ENCODE measurements at regions not wholly inside any gene's neighbourhood (a gene's known extent, or its start where the extent isn't known, plus 50 kb on each side); places are given as distances from the start of the nearest gene placed in this dataset.

GRCh38 chr13:33933810-33934209, 115.9 kb downstream of the RFC3 start:
- H3K27ac ChIP-seq: no peak overlapping the region
- H3K36me3 ChIP-seq: no peaks in the 10 kb centered on the region
- intact Hi-C loops (cut with DNase I): loop anchor here (5.0 to 10.0 kb wide), 2 partner anchors 141 to 1223 kb away; no protein-coding TSS in a partner anchor
- no peaks in the 10 kb centered on the region for H3K27me3 ChIP-seq
- peaks cover 0 to 7% of the 10 kb centered on the region in 2 donors for H3K4me1 ChIP-seq
- WGBS, 2 donors: 92 to 94% methylated on average over 3 of the region's 3 CpGs
- H3K9me3 ChIP-seq: no peaks in the 10 kb centered on the region
- TF ChIP-seq, protein P1, sequence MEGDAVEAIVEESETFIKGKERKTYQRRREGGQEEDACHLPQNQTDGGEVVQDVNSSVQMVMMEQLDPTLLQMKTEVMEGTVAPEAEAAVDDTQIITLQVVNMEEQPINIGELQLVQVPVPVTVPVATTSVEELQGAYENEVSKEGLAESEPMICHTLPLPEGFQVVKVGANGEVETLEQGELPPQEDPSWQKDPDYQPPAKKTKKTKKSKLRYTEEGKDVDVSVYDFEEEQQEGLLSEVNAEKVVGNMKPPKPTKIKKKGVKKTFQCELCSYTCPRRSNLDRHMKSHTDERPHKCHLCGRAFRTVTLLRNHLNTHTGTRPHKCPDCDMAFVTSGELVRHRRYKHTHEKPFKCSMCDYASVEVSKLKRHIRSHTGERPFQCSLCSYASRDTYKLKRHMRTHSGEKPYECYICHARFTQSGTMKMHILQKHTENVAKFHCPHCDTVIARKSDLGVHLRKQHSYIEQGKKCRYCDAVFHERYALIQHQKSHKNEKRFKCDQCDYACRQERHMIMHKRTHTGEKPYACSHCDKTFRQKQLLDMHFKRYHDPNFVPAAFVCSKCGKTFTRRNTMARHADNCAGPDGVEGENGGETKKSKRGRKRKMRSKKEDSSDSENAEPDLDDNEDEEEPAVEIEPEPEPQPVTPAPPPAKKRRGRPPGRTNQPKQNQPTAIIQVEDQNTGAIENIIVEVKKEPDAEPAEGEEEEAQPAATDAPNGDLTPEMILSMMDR (IDR thresholded peaks at IDR 0.05): no peak
- no peak for TF ChIP-seq POLR2A (IDR thresholded peaks at IDR 0.05)
- H3K4me3 ChIP-seq (replicated peaks in 1 of 3): no peak overlapping the region
- no peak for DNase-seq

DNA sequence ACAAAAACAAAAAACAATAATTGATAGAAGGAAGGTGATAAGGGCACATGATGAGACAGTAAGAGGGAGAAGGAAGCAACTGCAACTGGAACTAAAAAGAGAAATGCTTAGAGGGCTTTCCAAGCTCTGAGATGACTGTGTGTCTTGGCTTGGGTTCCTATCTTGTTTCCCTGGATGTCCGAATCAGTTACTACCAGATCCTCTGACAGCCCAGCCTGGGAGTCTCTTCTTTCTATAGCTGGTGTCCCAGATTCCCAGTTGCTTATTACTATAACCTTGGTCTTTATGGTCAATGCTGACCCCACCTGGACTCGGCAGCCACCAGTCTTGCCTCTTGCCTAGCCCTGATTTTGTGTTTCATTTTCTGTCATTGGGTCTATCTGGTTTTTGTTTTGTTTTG, 116.4 kb downstream of the RFC3 start:
- Histone ChIP-seq H3K27me3 (no peaks in the 10 kb centered on the region), H3K36me3 (no peaks in the 10 kb centered on the region), H3K4me1 (peaks cover 0 to 7% of the 10 kb centered on the region in 2 donors), H3K4me3 (replicated peaks in 1 of 3) (no peak overlapping the region), H3K27ac (no peak overlapping the region), H3K9me3 (no peaks in the 10 kb centered on the region)
- TF ChIP-seq POLR2A (IDR thresholded peaks at IDR 0.05): no peak
- TF ChIP-seq, protein P1 (IDR thresholded peaks at IDR 0.05): no peak
- no peak for DNase-seq
- 78 to 82% methylated on average over 2 of the region's 2 CpGs for WGBS, 2 donors
- intact Hi-C loops (cut with DNase I): loop anchor here (5.0 to 10.0 kb wide), 2 partner anchors 140 to 1223 kb away; no protein-coding TSS in a partner anchor

GRCh38 chr13:33934951-33935371, 117.0 kb downstream of the RFC3 start:
- intact Hi-C loops (cut with DNase I): loop anchor here (5.0 to 10.0 kb wide), 2 partner anchors 140 to 1222 kb away; no protein-coding TSS in a partner anchor
- no peaks in the 10 kb centered on the region for H3K9me3 ChIP-seq
- H3K4me1 ChIP-seq: peaks cover 0 to 7% of the 10 kb centered on the region in 2 donors
- H3K27ac ChIP-seq: no peak overlapping the region
- TF ChIP-seq, protein P1 (IDR thresholded peaks at IDR 0.05): no peak
- H3K27me3 ChIP-seq: no peaks in the 10 kb centered on the region
- DNase-seq: no peak
- no peak overlapping the region for H3K4me3 ChIP-seq (replicated peaks in 1 of 3)
- H3K36me3 ChIP-seq: no peaks in the 10 kb centered on the region

GRCh38 chr13:33935969-33936368, 118.0 kb downstream of the RFC3 start:
- peaks cover 0 to 7% of the 10 kb centered on the region in 2 donors for H3K4me1 ChIP-seq
- no peak overlapping the region for H3K4me3 ChIP-seq (replicated peaks in 1 of 3)
- WGBS, 2 donors: 93 to 96% methylated on average over 4 of the region's 4 CpGs
- H3K27me3 ChIP-seq: no peaks in the 10 kb centered on the region
- no peak overlapping the region for H3K27ac ChIP-seq
- no peak for DNase-seq
- no peak for TF ChIP-seq POLR2A (IDR thresholded peaks at IDR 0.05)
- TF ChIP-seq, protein P1 (IDR thresholded peaks at IDR 0.05): no peak
- no peaks in the 10 kb centered on the region for H3K9me3 ChIP-seq
- intact Hi-C loops (cut with DNase I): loop anchor here (10.0 kb wide), 1 partner anchor 139 kb away; no protein-coding TSS in a partner anchor
- H3K36me3 ChIP-seq: no peaks in the 10 kb centered on the region

DNA sequence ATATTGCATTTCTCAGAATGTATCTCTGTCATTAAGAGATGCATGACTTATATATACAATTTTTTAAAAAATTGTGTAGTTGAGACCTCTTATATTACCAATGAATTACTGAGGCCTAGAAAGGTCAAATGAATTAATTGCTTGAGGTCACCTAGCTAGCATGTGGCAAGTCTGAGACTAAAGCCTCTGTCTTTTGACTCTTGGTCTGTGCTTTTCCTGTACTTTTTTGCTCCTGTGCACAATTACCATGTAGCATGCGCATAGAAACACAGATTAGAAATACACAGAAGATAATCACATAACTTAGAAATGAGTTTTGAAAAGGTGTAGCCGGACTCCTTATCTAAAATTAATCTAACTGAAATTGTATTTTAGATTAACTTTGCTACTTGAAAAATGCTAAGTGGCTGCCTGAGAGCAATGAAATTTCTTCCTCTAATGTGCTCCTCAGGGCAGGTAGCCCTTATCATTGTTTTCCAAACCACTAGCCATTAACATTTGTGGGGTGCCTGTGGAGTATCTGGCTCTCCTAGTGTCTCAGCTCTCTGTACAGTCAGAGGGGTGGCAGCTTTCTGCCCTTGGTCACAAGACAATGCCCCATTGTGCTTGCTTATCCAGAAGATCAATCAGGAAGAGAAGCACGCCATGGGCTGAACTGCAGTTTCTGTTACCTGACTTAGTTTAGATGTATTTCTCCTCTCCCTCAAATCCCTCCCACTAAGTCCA, 119.6 kb downstream of the RFC3 start:
- DNase-seq: no peak
- intact Hi-C loops (cut with DNase I): loop anchor here (10.0 kb wide), 1 partner anchor 137 kb away; no protein-coding TSS in a partner anchor

More for the DNA sequence above, 119.6 kb downstream of the RFC3 start:
- 80 to 82% methylated on average over 3 of the region's 3 CpGs for WGBS, 2 donors
- no peak overlapping the region for H3K27ac ChIP-seq
- TF ChIP-seq, protein P1 (IDR thresholded peaks at IDR 0.05): no peak
- TF ChIP-seq POLR2A (IDR thresholded peaks at IDR 0.05): no peak
- H3K4me3 ChIP-seq (replicated peaks in 1 of 3): no peak overlapping the region
- H3K9me3 ChIP-seq: no peaks in the 10 kb centered on the region
- no peaks in the 10 kb centered on the region for H3K27me3 ChIP-seq
- H3K4me1 ChIP-seq: peaks cover 0 to 7% of the 10 kb centered on the region in 2 donors
- no peaks in the 10 kb centered on the region for H3K36me3 ChIP-seq

Measured in thyroid gland (tissue), 4 donors.